ENCODE measurements at regions not wholly inside any gene's neighbourhood (a gene's known extent, or its start where the extent isn't known, plus 50 kb on each side); places are given as distances from the start of the nearest gene placed in this dataset.

DNA sequence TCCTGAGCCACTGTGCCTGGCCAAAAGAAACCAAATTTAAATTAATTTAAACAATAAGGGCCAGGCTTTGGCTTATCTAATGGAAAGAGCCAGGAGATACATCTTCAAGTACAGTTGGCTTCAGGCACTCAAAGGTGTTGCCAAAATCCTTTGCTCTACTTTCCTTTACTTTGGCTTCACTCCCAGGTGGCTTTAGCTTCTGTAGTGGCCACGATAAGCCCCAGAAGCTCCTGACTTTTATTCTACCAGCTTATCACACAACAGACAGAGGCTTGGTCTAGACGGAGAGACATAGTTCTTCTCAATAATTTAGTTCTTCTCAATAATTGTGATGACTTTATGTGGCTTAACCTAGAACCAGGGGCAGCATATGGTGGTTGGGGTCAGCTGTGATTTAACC is 211.2 kb upstream of the LNX1 start:
- no peak for DNase-seq
- no peaks in the 10 kb centered on the region for H3K79me2 ChIP-seq (ENCODE audit: insufficient read depth)
- 83% methylated on average over 2 of the region's 2 CpGs for WGBS (ENCODE audit: low lambda C conversion rate)
- TF ChIP-seq CHD2 (IDR thresholded peaks at IDR 0.05; ENCODE audit: low read length, partially characterized antibody) (no peak), CTCF (IDR thresholded peaks at IDR 0.05) (no peak), GATA2 (CRISPR knock-in tag; IDR thresholded peaks at IDR 0.05) (no peak)
- no peaks in the 10 kb centered on the region for H3K36me3 ChIP-seq (replicated peaks in 1 of 2; ENCODE audit: control insufficient read depth in 1 of 2, insufficient read depth in 2 of 2, low read length in 1 of 2)
- H3K27ac ChIP-seq (ENCODE audit: low read depth in 2 of 2, low read length in 1 of 2): no peak overlapping the region
- H2AFZ ChIP-seq (ENCODE audit: low read depth): no peak overlapping the region
- CTCF ChIA-PET: no interaction called here
- H3K9me3 ChIP-seq: no peaks in the 10 kb centered on the region
- H3K9ac ChIP-seq: no peak overlapping the region
- H3K27me3 ChIP-seq (ENCODE audit: insufficient read depth): no peaks in the 10 kb centered on the region
- POLR2A ChIA-PET: no interaction called here
- H3F3A ChIP-seq (replicated peaks; ENCODE audit: insufficient read depth): no peaks in the 10 kb centered on the region
- H3K9me2 ChIP-seq: no peaks in the 10 kb centered on the region
- no peak overlapping the region for H3K4me3 ChIP-seq (ENCODE audit: low read depth in 2 of 2, low read length in 1 of 2)
- H3K4me1 ChIP-seq (ENCODE audit: control insufficient read depth in 1 of 2, insufficient read depth in 2 of 2, low read depth in 1 of 2, low read length in 1 of 2): peaks cover 0 to 3% of the 10 kb centered on the region in 2 experiments; a peak in 1 of 4 replicates
- no peaks in the 10 kb centered on the region for H4K20me1 ChIP-seq (ENCODE audit: insufficient read depth)
- H3K4me2 ChIP-seq: no peak overlapping the region

GRCh38 chr4:53801373-53801772 is 210.1 kb upstream of the LNX1 start:
- WGBS (ENCODE audit: low lambda C conversion rate): 77% methylated on average over 3 of the region's 3 CpGs
- Histone ChIP-seq H3K4me2 (no peak overlapping the region), H3K9me3 (no peaks in the 10 kb centered on the region), H3K27ac (ENCODE audit: low read depth in 2 of 2, low read length in 1 of 2) (no peak overlapping the region), H3K27me3 (ENCODE audit: insufficient read depth) (no peaks in the 10 kb centered on the region), H4K20me1 (ENCODE audit: insufficient read depth) (no peaks in the 10 kb centered on the region), H2AFZ (ENCODE audit: low read depth) (no peak overlapping the region), H3K9ac (no peak overlapping the region), H3K36me3 (replicated peaks in 1 of 2; ENCODE audit: control insufficient read depth in 1 of 2, insufficient read depth in 2 of 2, low read length in 1 of 2) (no peaks in the 10 kb centered on the region), H3K9me2 (no peaks in the 10 kb centered on the region), H3K79me2 (ENCODE audit: insufficient read depth) (no peaks in the 10 kb centered on the region), H3F3A (replicated peaks; ENCODE audit: insufficient read depth) (no peaks in the 10 kb centered on the region), H3K4me1 (ENCODE audit: control insufficient read depth in 1 of 2, insufficient read depth in 2 of 2, low read depth in 1 of 2, low read length in 1 of 2) (peaks cover 0 to 3% of the 10 kb centered on the region in 2 experiments; a peak in 1 of 4 replicates), H3K4me3 (ENCODE audit: low read depth in 2 of 2, low read length in 1 of 2) (no peak overlapping the region)
- CTCF ChIA-PET: interaction anchor here (1.3 kb wide), 1 partner anchor 9 kb away, joined by 6 read pairs; no protein-coding TSS in a partner anchor
- TF ChIP-seq ELF1 (IDR thresholded peaks at IDR 0.05): no peak
- TF ChIP-seq, protein P1, sequence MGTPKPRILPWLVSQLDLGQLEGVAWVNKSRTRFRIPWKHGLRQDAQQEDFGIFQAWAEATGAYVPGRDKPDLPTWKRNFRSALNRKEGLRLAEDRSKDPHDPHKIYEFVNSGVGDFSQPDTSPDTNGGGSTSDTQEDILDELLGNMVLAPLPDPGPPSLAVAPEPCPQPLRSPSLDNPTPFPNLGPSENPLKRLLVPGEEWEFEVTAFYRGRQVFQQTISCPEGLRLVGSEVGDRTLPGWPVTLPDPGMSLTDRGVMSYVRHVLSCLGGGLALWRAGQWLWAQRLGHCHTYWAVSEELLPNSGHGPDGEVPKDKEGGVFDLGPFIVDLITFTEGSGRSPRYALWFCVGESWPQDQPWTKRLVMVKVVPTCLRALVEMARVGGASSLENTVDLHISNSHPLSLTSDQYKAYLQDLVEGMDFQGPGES (IDR thresholded peaks at IDR 0.05; ENCODE audit: low read depth, low read length): no peak
- no peak for TF ChIP-seq SIN3A (IDR thresholded peaks at IDR 0.05; ENCODE audit: borderline replicate concordance, low read depth, low read length)
- no peak for TF ChIP-seq RAD21 (IDR thresholded peaks at IDR 0.05; ENCODE audit: low read length)
- TF ChIP-seq EP300 (IDR thresholded peaks at IDR 0.05; ENCODE audit: borderline replicate concordance in 1 of 2, low read depth in 1 of 2, low read length in 1 of 2): no peak
- TF ChIP-seq, protein P2, sequence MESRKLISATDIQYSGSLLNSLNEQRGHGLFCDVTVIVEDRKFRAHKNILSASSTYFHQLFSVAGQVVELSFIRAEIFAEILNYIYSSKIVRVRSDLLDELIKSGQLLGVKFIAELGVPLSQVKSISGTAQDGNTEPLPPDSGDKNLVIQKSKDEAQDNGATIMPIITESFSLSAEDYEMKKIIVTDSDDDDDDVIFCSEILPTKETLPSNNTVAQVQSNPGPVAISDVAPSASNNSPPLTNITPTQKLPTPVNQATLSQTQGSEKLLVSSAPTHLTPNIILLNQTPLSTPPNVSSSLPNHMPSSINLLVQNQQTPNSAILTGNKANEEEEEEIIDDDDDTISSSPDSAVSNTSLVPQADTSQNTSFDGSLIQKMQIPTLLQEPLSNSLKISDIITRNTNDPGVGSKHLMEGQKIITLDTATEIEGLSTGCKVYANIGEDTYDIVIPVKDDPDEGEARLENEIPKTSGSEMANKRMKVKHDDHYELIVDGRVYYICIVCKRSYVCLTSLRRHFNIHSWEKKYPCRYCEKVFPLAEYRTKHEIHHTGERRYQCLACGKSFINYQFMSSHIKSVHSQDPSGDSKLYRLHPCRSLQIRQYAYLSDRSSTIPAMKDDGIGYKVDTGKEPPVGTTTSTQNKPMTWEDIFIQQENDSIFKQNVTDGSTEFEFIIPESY (IDR thresholded peaks at IDR 0.05; ENCODE audit: borderline replicate concordance, low read depth): no peak
- TF ChIP-seq POLR2AphosphoS5 (IDR thresholded peaks at IDR 0.05; ENCODE audit: low read depth, low read length): no peak
- TF ChIP-seq SMC3 (IDR thresholded peaks at IDR 0.05; ENCODE audit: low read depth, low read length): no peak
- no peak for TF ChIP-seq GATA2 (CRISPR knock-in tag; IDR thresholded peaks at IDR 0.05)
- no peak for TF ChIP-seq MAX (IDR thresholded peaks at IDR 0.05; ENCODE audit: low read depth)
- TF ChIP-seq RCOR1 (IDR thresholded peaks at IDR 0.05; ENCODE audit: low read length): no peak
- no peak for TF ChIP-seq PBX3 (IDR thresholded peaks at IDR 0.05)
- no peak for DNase-seq
- POLR2A ChIA-PET: no interaction called here
